ENCODE measurements at regions not wholly inside any gene's neighbourhood (a gene's known extent, or its start where the extent isn't known, plus 50 kb on each side); places are given as distances from the start of the nearest gene placed in this dataset.

DNA sequence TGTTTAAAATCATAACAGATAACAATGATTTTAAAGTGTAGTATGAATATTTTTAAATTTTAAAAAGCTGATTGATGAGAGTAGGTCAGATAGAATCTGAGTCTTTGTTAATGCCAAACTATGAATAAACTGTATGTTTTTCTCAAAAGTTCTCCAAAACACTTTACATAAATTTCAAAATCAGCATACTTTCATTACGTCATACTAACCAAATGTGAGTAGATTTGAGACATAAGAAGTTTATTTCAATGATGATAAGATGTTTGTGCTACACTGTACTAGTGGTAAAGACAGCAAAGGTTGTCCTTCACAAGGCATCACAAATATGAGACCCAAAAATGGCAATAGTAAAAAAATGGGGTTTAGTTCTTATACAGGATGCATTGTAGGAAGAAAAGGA is 1342.9 kb downstream of the SI start:
- TF ChIP-seq, protein P1, sequence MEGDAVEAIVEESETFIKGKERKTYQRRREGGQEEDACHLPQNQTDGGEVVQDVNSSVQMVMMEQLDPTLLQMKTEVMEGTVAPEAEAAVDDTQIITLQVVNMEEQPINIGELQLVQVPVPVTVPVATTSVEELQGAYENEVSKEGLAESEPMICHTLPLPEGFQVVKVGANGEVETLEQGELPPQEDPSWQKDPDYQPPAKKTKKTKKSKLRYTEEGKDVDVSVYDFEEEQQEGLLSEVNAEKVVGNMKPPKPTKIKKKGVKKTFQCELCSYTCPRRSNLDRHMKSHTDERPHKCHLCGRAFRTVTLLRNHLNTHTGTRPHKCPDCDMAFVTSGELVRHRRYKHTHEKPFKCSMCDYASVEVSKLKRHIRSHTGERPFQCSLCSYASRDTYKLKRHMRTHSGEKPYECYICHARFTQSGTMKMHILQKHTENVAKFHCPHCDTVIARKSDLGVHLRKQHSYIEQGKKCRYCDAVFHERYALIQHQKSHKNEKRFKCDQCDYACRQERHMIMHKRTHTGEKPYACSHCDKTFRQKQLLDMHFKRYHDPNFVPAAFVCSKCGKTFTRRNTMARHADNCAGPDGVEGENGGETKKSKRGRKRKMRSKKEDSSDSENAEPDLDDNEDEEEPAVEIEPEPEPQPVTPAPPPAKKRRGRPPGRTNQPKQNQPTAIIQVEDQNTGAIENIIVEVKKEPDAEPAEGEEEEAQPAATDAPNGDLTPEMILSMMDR (IDR thresholded peaks at IDR 0.05; ENCODE audit: low read length): no peak
- TF ChIP-seq EZH2 (IDR thresholded peaks at IDR 0.05; ENCODE audit: borderline replicate concordance, low read length): no peak
